SK-N-SH treated with all-trans-retinoic acid at 6 μM for 48 hours (cell line): ENCODE measurements at regions not wholly inside any gene's neighbourhood (a gene's known extent, or its start where the extent isn't known, plus 50 kb on each side); places are given as distances from the start of the nearest gene placed in this dataset.

Experiments
- ATAC-seq: fragments of 200-7000 bp; cut with Tn5 transposase; 3 replicates; pipeline ENCODE4 v1.9.1; 2020; ENCODE audit warnings: mild to moderate bottlenecking, moderate library complexity
- ARNTL ChIP-seq: fragments of 450-650 bp; formaldehyde crosslinking; IDR thresholded peaks from 2 replicates; pipeline ENCODE4 v1.5.0; 2020; ENCODE audit warnings: low read depth, mild to moderate bottlenecking, moderate library complexity, borderline replicate concordance
- BACH2 ChIP-seq: fragments of 250-450 bp; sonication (Bioruptor Pico); IDR thresholded peaks from 2 replicates; pipeline ENCODE4 v1.9.0; 2021; ENCODE audit warnings: mild to moderate bottlenecking, borderline replicate concordance
- ESRRG ChIP-seq: fragments of 250-450 bp; sonication (Bioruptor Pico); IDR thresholded peaks from 2 replicates; pipeline ENCODE4 v1.6.1; 2021; ENCODE audit warnings: mild to moderate bottlenecking
- GLIS3 ChIP-seq: fragments of 250-450 bp; sonication (Bioruptor Pico); IDR thresholded peaks from 2 replicates; pipeline ENCODE4 v1.5.0; 2020; ENCODE audit warnings: mild to moderate bottlenecking, moderate library complexity
- ISL1 ChIP-seq: fragments of 250-450 bp; sonication (Bioruptor Pico); IDR thresholded peaks from 2 replicates; pipeline ENCODE4 v2.1.2; 2022; ENCODE audit warnings: mild to moderate bottlenecking, moderate library complexity
- OSR1 ChIP-seq: fragments of 250-450 bp; sonication (Bioruptor Pico); IDR thresholded peaks from 2 replicates; pipeline ENCODE4 v1.8.0; 2022; ENCODE audit warnings: moderate library complexity, mild to moderate bottlenecking, inconsistent platforms
- PATZ1 ChIP-seq: fragments of 250-450 bp; sonication (Bioruptor Pico); IDR thresholded peaks from 2 replicates; pipeline ENCODE4 v1.8.0; 2020; ENCODE audit warnings: mild to moderate bottlenecking, moderate library complexity, borderline replicate concordance
- PPARA ChIP-seq: fragments of 250-450 bp; sonication (Bioruptor Pico); IDR thresholded peaks from 2 replicates; pipeline ENCODE4 v1.5.0; 2020; ENCODE audit warnings: mild to moderate bottlenecking, borderline replicate concordance
- SNAI2 ChIP-seq: fragments of 250-450 bp; sonication (Bioruptor Pico); IDR thresholded peaks from 2 replicates; pipeline ENCODE4 v1.5.0; 2020; ENCODE audit warnings: mild to moderate bottlenecking, moderate library complexity
- TCF4 ChIP-seq: fragments of 250-450 bp; sonication (Bioruptor Pico); IDR thresholded peaks from 2 replicates; pipeline ENCODE4 v1.8.0; 2021; ENCODE audit warnings: mild to moderate bottlenecking, moderate library complexity, borderline replicate concordance
- TOX ChIP-seq: fragments of 250-450 bp; sonication (Bioruptor Pico); IDR thresholded peaks from 2 replicates; pipeline ENCODE4 v1.8.0; 2021; ENCODE audit warnings: mild to moderate bottlenecking, moderate library complexity, borderline replicate concordance
- ZC3H10 ChIP-seq: fragments of 250-450 bp; sonication (Bioruptor Pico); IDR thresholded peaks from 2 replicates; pipeline ENCODE4 v1.5.1; 2021; ENCODE audit warnings: mild to moderate bottlenecking, moderate library complexity
- ZNF565 ChIP-seq: fragments of 450-650 bp; formaldehyde crosslinking; conservative IDR thresholded peaks from 2 replicates; pipeline ENCODE4 v1.5.0; 2020; ENCODE audit warnings: low read depth, mild to moderate bottlenecking, moderate library complexity
- ZNF8 ChIP-seq: fragments of 450-650 bp; formaldehyde crosslinking; IDR thresholded peaks from 2 replicates; pipeline ENCODE4 v1.5.0; 2020; ENCODE audit warnings: mild to moderate bottlenecking, moderate library complexity
- TF ChIP-seq, protein P1 (sequence below): fragments of 250-450 bp; sonication (Bioruptor Pico); IDR thresholded peaks from 2 replicates; pipeline ENCODE4 v1.8.0; 2021; ENCODE audit warnings: low read depth, mild to moderate bottlenecking, moderate library complexity, borderline replicate concordance
- TF ChIP-seq, protein P2 (sequence below): fragments of 250-450 bp; sonication (Bioruptor Pico); IDR thresholded peaks from 2 replicates; pipeline ENCODE4 v1.5.1; 2021; ENCODE audit warnings: mild to moderate bottlenecking, moderate library complexity
- TF ChIP-seq, protein P3 (sequence below): fragments of 250-450 bp; sonication (Bioruptor Pico); IDR thresholded peaks from 2 replicates; pipeline ENCODE4 v1.5.0; 2020; ENCODE audit warnings: mild to moderate bottlenecking, moderate library complexity
- TF ChIP-seq, protein P4 (sequence below): fragments of 250-450 bp; sonication (Bioruptor Pico); IDR thresholded peaks from 2 replicates; pipeline ENCODE4 v1.5.1; 2020; ENCODE audit warnings: low read depth, mild to moderate bottlenecking, moderate library complexity

GRCh38 chr10:78868048-78868447 lies 200.7 kb upstream of the ZMIZ1 start:
- no peak for TF ChIP-seq ZNF565
- TF ChIP-seq, protein P1, sequence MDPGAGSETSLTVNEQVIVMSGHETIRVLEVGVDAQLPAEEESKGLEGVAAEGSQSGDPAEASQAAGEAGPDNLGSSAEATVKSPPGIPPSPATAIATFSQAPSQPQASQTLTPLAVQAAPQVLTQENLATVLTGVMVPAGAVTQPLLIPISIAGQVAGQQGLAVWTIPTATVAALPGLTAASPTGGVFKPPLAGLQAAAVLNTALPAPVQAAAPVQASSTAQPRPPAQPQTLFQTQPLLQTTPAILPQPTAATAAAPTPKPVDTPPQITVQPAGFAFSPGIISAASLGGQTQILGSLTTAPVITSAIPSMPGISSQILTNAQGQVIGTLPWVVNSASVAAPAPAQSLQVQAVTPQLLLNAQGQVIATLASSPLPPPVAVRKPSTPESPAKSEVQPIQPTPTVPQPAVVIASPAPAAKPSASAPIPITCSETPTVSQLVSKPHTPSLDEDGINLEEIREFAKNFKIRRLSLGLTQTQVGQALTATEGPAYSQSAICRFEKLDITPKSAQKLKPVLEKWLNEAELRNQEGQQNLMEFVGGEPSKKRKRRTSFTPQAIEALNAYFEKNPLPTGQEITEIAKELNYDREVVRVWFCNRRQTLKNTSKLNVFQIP (CRISPR knock-in tag): no peak
- TF ChIP-seq, protein P2, sequence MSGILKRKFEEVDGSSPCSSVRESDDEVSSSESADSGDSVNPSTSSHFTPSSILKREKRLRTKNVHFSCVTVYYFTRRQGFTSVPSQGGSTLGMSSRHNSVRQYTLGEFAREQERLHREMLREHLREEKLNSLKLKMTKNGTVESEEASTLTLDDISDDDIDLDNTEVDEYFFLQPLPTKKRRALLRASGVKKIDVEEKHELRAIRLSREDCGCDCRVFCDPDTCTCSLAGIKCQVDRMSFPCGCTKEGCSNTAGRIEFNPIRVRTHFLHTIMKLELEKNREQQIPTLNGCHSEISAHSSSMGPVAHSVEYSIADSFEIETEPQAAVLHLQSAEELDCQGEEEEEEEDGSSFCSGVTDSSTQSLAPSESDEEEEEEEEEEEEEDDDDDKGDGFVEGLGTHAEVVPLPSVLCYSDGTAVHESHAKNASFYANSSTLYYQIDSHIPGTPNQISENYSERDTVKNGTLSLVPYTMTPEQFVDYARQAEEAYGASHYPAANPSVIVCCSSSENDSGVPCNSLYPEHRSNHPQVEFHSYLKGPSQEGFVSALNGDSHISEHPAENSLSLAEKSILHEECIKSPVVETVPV (CRISPR knock-in tag): no peak
- TF ChIP-seq, protein P3, sequence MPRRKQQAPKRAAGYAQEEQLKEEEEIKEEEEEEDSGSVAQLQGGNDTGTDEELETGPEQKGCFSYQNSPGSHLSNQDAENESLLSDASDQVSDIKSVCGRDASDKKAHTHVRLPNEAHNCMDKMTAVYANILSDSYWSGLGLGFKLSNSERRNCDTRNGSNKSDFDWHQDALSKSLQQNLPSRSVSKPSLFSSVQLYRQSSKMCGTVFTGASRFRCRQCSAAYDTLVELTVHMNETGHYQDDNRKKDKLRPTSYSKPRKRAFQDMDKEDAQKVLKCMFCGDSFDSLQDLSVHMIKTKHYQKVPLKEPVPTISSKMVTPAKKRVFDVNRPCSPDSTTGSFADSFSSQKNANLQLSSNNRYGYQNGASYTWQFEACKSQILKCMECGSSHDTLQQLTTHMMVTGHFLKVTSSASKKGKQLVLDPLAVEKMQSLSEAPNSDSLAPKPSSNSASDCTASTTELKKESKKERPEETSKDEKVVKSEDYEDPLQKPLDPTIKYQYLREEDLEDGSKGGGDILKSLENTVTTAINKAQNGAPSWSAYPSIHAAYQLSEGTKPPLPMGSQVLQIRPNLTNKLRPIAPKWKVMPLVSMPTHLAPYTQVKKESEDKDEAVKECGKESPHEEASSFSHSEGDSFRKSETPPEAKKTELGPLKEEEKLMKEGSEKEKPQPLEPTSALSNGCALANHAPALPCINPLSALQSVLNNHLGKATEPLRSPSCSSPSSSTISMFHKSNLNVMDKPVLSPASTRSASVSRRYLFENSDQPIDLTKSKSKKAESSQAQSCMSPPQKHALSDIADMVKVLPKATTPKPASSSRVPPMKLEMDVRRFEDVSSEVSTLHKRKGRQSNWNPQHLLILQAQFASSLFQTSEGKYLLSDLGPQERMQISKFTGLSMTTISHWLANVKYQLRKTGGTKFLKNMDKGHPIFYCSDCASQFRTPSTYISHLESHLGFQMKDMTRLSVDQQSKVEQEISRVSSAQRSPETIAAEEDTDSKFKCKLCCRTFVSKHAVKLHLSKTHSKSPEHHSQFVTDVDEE (CRISPR knock-in tag): no peak
- no peak for TF ChIP-seq GLIS3
- TF ChIP-seq ZNF8 (CRISPR knock-in tag): no peak
- ATAC-seq: no peak

GRCh38 chr10:78868456-78868855 lies 200.3 kb upstream of the ZMIZ1 start:
- TF ChIP-seq ZNF565 (no peak), ISL1 (no peak), BACH2 (no peak), TOX (no peak), TCF4 (no peak), ESRRG (CRISPR knock-in tag) (no peak), OSR1 (CRISPR knock-in tag) (no peak), ARNTL (no peak), ZC3H10 (CRISPR knock-in tag) (no peak), PATZ1 (CRISPR knock-in tag) (no peak)
- TF ChIP-seq, protein P2 (CRISPR knock-in tag): no peak
- TF ChIP-seq, protein P4, sequence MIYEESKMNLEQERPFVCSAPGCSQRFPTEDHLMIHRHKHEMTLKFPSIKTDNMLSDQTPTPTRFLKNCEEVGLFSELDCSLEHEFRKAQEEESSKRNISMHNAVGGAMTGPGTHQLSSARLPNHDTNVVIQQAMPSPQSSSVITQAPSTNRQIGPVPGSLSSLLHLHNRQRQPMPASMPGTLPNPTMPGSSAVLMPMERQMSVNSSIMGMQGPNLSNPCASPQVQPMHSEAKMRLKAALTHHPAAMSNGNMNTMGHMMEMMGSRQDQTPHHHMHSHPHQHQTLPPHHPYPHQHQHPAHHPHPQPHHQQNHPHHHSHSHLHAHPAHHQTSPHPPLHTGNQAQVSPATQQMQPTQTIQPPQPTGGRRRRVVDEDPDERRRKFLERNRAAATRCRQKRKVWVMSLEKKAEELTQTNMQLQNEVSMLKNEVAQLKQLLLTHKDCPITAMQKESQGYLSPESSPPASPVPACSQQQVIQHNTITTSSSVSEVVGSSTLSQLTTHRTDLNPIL (CRISPR knock-in tag): no peak

GRCh38 chr10:78868861-78869260 lies 199.9 kb upstream of the ZMIZ1 start:
- no peak for ATAC-seq
- TF ChIP-seq, protein P2 (CRISPR knock-in tag): no peak
- TF ChIP-seq ZC3H10 (CRISPR knock-in tag) (no peak), PATZ1 (CRISPR knock-in tag) (no peak), OSR1 (CRISPR knock-in tag) (no peak), BACH2 (no peak), TOX (no peak), PPARA (CRISPR knock-in tag) (no peak), ARNTL (no peak), ISL1 (no peak), TCF4 (no peak), SNAI2 (no peak), ZNF565 (no peak), GLIS3 (no peak)
- TF ChIP-seq, protein P4 (CRISPR knock-in tag): no peak
- TF ChIP-seq, protein P1 (CRISPR knock-in tag): no peak

More at GRCh38 chr10:78868456-78868855, 200.3 kb upstream of the ZMIZ1 start:
- no peak for ATAC-seq
